ENCODE measurements at regions not wholly inside any gene's neighbourhood (a gene's known extent, or its start where the extent isn't known, plus 50 kb on each side); places are given as distances from the start of the nearest gene placed in this dataset.

GRCh38 chr15:62637574-62637897, 405.0 kb upstream of the TPM1 start:
- no peak for TF ChIP-seq CTCF (IDR thresholded peaks at IDR 0.05; ENCODE audit: insufficient read depth, low read length)
- no peak for TF ChIP-seq POLR2AphosphoS5 (IDR thresholded peaks at IDR 0.05; ENCODE audit: low read depth)
- TF ChIP-seq REST (IDR thresholded peaks at IDR 0.05; ENCODE audit: insufficient replicate concordance, low read depth) = no peak
- no peak for TF ChIP-seq GABPA (IDR thresholded peaks at IDR 0.05; ENCODE audit: low read depth)
- no peak for TF ChIP-seq SPI1 (IDR thresholded peaks at IDR 0.05; ENCODE audit: borderline replicate concordance, low read depth)
